ENCODE measurements at regions not wholly inside any gene's neighbourhood (a gene's known extent, or its start where the extent isn't known, plus 50 kb on each side); places are given as distances from the start of the nearest gene placed in this dataset.

DNA sequence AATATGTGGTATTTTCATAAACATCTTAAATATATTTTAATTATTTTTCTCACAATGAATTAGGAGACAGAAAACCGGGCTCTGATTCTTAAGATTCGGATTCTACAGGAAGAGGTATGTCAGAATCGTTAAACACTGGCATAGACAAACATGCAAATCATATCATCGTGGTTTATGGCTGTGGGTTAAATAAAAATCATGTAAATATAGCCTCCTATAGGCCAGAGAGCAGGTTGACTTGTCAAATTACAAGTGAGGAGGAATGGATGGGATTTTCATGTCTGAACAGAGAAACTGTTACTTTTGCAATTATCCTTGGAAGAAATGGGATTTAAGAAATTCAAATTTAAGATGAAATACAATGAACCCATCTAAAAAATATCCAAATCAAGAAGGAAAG is 74.9 kb upstream of the BCAT1 start:
- DNase-seq (ENCODE audit: low spot score in 2 of 2): no peak
- no peaks in the 10 kb centered on the region for H3K36me3 ChIP-seq
- TF ChIP-seq POLR2AphosphoS5 (IDR thresholded peaks at IDR 0.05) (no peak), POLR2A (IDR thresholded peaks at IDR 0.05) (no peak), EP300 (IDR thresholded peaks at IDR 0.05) (no peak), CTCF (IDR thresholded peaks at IDR 0.05) (no peak)
- H3K9me3 ChIP-seq: peaks cover under 1% of the 10 kb centered on the region
- H3K4me3 ChIP-seq: no peak overlapping the region
- H3K27ac ChIP-seq: no peak overlapping the region
- WGBS: 64% methylated on average over 4 of the region's 4 CpGs
- H3K4me1 ChIP-seq: no peaks in the 10 kb centered on the region
- no peaks in the 10 kb centered on the region for H3K27me3 ChIP-seq

GRCh38 chr12:25020621-25021243 is 71.8 kb upstream of the BCAT1 start:
- WGBS: 89% methylated on average over 7 of the region's 7 CpGs
- DNase-seq (ENCODE audit: low spot score in 2 of 2): no peak
- Histone ChIP-seq H3K27ac (no peak overlapping the region), H3K4me1 (peaks cover 4% of the 10 kb centered on the region), H3K9me3 (peaks cover 3% of the 10 kb centered on the region), H3K4me3 (no peak overlapping the region), H3K27me3 (no peaks in the 10 kb centered on the region), H3K36me3 (no peaks in the 10 kb centered on the region)
- no peak for TF ChIP-seq EP300 (IDR thresholded peaks at IDR 0.05)

GRCh38 chr12:25018146-25018545 is 69.2 kb upstream of the BCAT1 start:
- Histone ChIP-seq H3K4me1 (peaks cover 4% of the 10 kb centered on the region), H3K4me3 (no peak overlapping the region), H3K9me3 (peaks cover 3% of the 10 kb centered on the region), H3K27me3 (no peaks in the 10 kb centered on the region), H3K36me3 (no peaks in the 10 kb centered on the region), H3K27ac (no peak overlapping the region)
- 85% methylated on average over 3 of the region's 3 CpGs for WGBS
- no peak for TF ChIP-seq EP300 (IDR thresholded peaks at IDR 0.05)
- no peak for TF ChIP-seq CTCF (IDR thresholded peaks at IDR 0.05)
- TF ChIP-seq POLR2AphosphoS5 (IDR thresholded peaks at IDR 0.05): no peak
- TF ChIP-seq POLR2A (IDR thresholded peaks at IDR 0.05): no peak
- no peak for DNase-seq (ENCODE audit: low spot score in 2 of 2)

DNA sequence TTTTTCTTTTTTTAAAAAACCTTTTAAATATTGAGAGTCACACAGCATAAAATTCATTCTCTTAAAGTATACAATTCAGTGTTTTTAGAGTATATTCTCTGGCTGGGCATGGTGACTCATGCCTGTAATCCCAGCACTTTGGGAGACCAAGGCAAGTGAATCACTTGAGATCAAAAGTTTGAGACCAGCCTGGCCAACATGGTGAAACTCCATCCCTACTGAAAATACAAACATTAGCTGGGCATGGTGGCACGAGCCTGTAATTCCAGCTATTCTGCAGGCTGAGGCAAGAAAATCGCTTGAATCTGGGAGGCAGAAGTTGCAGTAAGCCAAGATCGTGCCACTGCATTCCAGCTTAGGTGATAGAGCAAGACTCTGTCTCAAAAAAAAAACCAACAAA is 68.4 kb upstream of the BCAT1 start:
- no peak overlapping the region for H3K4me3 ChIP-seq
- peaks cover 3% of the 10 kb centered on the region for H3K9me3 ChIP-seq
- H3K27ac ChIP-seq: no peak overlapping the region
- no peaks in the 10 kb centered on the region for H3K36me3 ChIP-seq
- DNase-seq (ENCODE audit: low spot score in 2 of 2): no peak
- peaks cover 4% of the 10 kb centered on the region for H3K4me1 ChIP-seq
- TF ChIP-seq EP300 (IDR thresholded peaks at IDR 0.05): no peak
- TF ChIP-seq POLR2AphosphoS5 (IDR thresholded peaks at IDR 0.05): no peak
- no peak for TF ChIP-seq CTCF (IDR thresholded peaks at IDR 0.05)
- TF ChIP-seq POLR2A (IDR thresholded peaks at IDR 0.05): no peak
- WGBS: 64% methylated on average over 3 of the region's 3 CpGs
- H3K27me3 ChIP-seq: no peaks in the 10 kb centered on the region

- no peak for DNase-seq (ENCODE audit: low spot score in 2 of 2)
- no peak overlapping the region for H3K4me3 ChIP-seq
- peaks cover 3% of the 10 kb centered on the region for H3K9me3 ChIP-seq
- no peaks in the 10 kb centered on the region for H3K36me3 ChIP-seq
- 50% methylated on average over 2 of the region's 2 CpGs for WGBS
- H3K27ac ChIP-seq: no peak overlapping the region
- no peaks in the 10 kb centered on the region for H3K27me3 ChIP-seq
- H3K4me1 ChIP-seq: peaks cover 4% of the 10 kb centered on the region
- no peak for TF ChIP-seq POLR2A (IDR thresholded peaks at IDR 0.05)
- TF ChIP-seq CTCF (IDR thresholded peaks at IDR 0.05): no peak
- TF ChIP-seq EP300 (IDR thresholded peaks at IDR 0.05): no peak
- no peak for TF ChIP-seq POLR2AphosphoS5 (IDR thresholded peaks at IDR 0.05)
These were observed 66.1 kb upstream of the BCAT1 start for GRCh38 chr12:25014961-25015360.

DNA sequence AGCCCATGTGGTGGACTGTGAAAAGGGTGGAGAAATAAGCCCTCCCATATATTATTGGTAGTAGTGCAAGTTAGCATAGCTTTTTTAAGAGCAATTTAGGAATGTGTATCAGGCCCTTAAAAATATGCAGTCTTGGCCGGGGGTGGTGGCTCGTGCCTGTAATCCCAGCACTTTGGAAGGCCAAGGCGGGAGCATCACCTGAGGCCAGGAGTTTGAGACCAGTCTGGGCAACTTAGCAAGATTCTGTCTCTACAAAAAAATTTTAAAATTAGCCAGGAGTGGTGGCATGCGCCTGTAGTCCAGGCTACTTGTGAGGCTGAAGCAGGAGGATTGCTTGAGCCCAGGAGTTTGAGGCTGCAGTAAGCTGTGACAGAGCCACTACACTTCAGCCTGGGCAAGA is 64.2 kb upstream of the BCAT1 start:
- TF ChIP-seq EP300 (IDR thresholded peaks at IDR 0.05) (no peak), POLR2A (IDR thresholded peaks at IDR 0.05) (no peak), CTCF (IDR thresholded peaks at IDR 0.05) (no peak), POLR2AphosphoS5 (IDR thresholded peaks at IDR 0.05) (no peak)
- no peak for DNase-seq (ENCODE audit: low spot score in 2 of 2)
- 84% methylated on average over 4 of the region's 4 CpGs for WGBS
- Histone ChIP-seq H3K27me3 (no peaks in the 10 kb centered on the region), H3K36me3 (no peaks in the 10 kb centered on the region), H3K9me3 (no peaks in the 10 kb centered on the region), H3K4me1 (peaks cover 4% of the 10 kb centered on the region), H3K4me3 (no peak overlapping the region), H3K27ac (no peak overlapping the region)
